GM10266 (cell line): ENCODE measurements at regions not wholly inside any gene's neighbourhood (a gene's known extent, or its start where the extent isn't known, plus 50 kb on each side); places are given as distances from the start of the nearest gene placed in this dataset.

Experiments used
- DNase-seq: peaks from one replicate; pipeline ENCODE4 v3.0.0; 2012; ENCODE audit errors: extremely low spot score
- TF ChIP-seq, protein P1 (sequence below): IDR thresholded peaks from 2 replicates; pipeline ENCODE4 v1.5.1; 2012; ENCODE audit warnings: mild to moderate bottlenecking, low read depth; ENCODE audit not compliant: control insufficient read depth, insufficient read depth; ENCODE audit errors: missing control alignments

GRCh38 chr18:70428439-70428838 lies 139.6 kb downstream of the SOCS6 start:
- DNase-seq: peak; percentile 61
- TF ChIP-seq, protein P1, sequence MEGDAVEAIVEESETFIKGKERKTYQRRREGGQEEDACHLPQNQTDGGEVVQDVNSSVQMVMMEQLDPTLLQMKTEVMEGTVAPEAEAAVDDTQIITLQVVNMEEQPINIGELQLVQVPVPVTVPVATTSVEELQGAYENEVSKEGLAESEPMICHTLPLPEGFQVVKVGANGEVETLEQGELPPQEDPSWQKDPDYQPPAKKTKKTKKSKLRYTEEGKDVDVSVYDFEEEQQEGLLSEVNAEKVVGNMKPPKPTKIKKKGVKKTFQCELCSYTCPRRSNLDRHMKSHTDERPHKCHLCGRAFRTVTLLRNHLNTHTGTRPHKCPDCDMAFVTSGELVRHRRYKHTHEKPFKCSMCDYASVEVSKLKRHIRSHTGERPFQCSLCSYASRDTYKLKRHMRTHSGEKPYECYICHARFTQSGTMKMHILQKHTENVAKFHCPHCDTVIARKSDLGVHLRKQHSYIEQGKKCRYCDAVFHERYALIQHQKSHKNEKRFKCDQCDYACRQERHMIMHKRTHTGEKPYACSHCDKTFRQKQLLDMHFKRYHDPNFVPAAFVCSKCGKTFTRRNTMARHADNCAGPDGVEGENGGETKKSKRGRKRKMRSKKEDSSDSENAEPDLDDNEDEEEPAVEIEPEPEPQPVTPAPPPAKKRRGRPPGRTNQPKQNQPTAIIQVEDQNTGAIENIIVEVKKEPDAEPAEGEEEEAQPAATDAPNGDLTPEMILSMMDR: no peak

DNA sequence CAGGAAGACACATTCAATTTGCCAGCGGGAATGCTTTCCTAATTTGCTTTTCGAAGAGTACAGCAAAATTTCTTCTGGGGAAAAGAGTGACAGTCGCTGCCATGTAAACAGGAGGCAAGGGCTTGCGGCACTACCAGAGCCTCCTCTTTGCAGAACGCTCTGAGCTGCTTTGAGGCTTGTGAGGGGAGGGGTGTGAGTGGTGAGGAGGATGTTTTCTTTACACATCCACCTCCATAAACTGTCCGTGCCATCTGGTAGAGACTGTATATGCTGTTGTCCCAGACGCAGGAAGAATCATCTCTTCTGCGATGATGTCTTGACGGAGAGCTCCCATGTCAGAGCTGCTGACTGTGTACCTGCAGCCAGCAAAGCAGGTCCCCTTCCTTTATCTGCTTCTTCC lies 138.0 kb downstream of the SOCS6 start:
- DNase-seq: no peak
- TF ChIP-seq, protein P1: no peak

DNA sequence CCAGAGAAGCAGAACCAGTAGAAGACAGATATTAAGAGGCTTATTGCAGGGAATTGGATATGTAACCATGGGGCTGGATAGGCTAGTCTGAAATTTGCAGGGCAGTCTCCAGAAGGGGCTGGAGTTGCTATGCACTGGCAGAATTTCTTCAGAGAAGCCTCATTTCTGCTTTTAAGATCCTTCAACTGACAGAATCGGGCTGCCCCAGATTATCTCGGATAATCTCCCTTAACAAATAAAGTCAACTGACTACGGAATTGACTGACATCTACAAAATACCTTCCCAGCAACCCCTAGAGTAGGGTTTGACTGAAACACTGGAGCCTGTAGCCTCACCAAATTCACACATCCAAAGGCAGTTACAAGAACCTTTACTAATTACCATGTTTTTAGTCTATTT lies 136.4 kb downstream of the SOCS6 start:
- DNase-seq: no peak
- TF ChIP-seq, protein P1: no peak

DNA sequence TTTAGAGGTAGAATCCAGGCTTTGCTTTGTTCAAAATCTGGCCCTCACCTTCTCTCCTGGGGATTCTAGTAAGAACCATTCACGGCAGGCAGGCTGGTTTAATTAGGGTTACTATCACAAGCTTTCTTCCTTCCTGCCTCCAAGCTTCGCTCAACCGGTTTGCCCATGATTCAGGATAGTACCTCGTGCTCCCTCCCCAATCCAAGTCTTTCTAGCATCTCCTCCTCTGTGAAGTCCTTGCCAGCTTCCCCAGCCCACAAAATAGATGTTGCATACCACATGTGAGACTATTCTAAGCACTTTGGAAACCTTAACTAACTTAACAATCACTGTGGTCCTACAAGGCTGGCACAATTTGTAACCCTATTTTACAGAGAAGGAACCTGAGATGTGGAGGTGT lies 135.1 kb downstream of the SOCS6 start:
- TF ChIP-seq, protein P1: no peak
- no peak for DNase-seq

- TF ChIP-seq, protein P1: no peak
- DNase-seq: no peak
These were observed 134.3 kb downstream of the SOCS6 start for GRCh38 chr18:70423120-70423519.

GRCh38 chr18:70422391-70422965 lies 133.6 kb downstream of the SOCS6 start:
- no peak for DNase-seq
- TF ChIP-seq, protein P1: no peak

DNA sequence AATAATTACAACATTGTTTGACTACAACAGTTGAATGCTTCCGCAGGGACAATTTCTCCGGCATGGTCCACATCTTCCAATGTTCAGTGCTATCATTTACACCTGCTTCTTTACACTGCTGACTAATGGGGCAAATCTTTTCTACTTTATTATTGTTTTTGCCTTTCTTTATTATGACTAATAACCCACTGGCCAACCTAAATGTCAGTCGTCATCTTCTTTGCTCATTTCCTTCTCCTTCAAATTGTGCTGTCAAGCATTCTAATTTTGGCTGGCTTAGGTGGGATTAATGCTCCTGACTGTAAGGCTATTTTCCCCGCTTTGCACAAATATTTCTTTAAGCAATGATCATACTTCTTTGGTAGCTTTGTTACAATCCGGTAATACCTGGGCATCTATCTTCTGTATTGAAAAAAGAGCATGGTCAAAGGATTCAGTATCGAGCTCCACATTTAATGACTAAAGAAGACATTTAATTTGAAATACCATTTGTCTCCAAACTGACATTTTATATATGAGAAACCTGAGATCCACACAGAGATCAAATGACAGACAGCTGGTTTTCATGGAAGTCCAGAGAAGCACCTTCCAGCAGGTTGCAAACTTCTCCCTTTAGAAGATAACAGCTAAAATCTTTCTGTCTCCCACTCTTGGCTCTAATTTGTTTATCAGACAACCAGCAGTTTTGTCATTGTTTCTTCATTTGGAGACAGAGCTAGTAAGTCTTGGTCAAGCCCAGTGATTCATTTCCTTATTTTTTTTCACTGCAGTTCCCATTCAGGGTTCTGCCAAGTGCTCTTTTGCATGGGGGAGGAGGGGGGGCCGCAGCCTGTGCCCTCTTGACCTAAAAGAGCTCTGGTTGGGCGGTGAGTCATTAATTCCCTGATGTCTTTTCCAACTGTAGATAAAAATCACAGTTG lies 132.9 kb downstream of the SOCS6 start:
- DNase-seq: no peak
- TF ChIP-seq, protein P1: no peak
